ENCODE measurements at regions not wholly inside any gene's neighbourhood (a gene's known extent, or its start where the extent isn't known, plus 50 kb on each side); places are given as distances from the start of the nearest gene placed in this dataset.

- Histone ChIP-seq H3K27me3 (ENCODE audit: control insufficient read depth, insufficient read depth, low read length) (no peaks in the 10 kb centered on the region), H3K36me3 (ENCODE audit: control insufficient read depth, insufficient read depth, low read length) (no peaks in the 10 kb centered on the region), H3K4me3 (ENCODE audit: low read depth, low read length) (no peak overlapping the region)
- TF ChIP-seq CTCF (IDR thresholded peaks at IDR 0.05; ENCODE audit: insufficient read depth, low read length, severe bottlenecking), result no peak
- FAIRE-seq, result no peak
- no peak for DNase-seq (ENCODE audit: low read depth)
Observed at GRCh38 chr6:22779062-22779461, 209.7 kb downstream of the HDGFL1 start.

DNA sequence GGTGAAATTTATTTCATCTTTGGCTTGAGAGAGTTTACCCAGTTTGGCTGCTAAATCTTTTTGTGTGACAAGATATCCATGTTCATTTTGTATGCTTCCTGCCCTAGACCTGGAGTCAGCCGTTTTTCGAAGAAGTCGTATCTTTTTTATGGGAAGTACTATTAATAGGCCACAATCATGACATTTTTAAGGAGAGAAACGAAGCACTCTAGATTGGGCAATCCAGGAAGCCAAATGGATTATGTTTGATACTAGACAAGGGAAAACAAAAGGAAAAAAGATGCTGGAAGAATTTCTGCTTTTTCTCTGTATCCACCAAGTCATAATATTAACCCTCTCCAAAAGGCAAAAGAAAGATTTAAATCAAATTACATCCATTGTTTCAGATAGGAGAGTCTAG, 214.6 kb downstream of the HDGFL1 start:
- no peak for FAIRE-seq
- Histone ChIP-seq H3K27me3 (ENCODE audit: control insufficient read depth, insufficient read depth, low read length) (no peaks in the 10 kb centered on the region), H3K4me3 (ENCODE audit: low read depth, low read length) (no peak overlapping the region), H3K36me3 (ENCODE audit: control insufficient read depth, insufficient read depth, low read length) (no peaks in the 10 kb centered on the region)
- DNase-seq (ENCODE audit: low read depth), result no peak
- TF ChIP-seq CTCF (IDR thresholded peaks at IDR 0.05; ENCODE audit: insufficient read depth, low read length, severe bottlenecking), result no peak

DNA sequence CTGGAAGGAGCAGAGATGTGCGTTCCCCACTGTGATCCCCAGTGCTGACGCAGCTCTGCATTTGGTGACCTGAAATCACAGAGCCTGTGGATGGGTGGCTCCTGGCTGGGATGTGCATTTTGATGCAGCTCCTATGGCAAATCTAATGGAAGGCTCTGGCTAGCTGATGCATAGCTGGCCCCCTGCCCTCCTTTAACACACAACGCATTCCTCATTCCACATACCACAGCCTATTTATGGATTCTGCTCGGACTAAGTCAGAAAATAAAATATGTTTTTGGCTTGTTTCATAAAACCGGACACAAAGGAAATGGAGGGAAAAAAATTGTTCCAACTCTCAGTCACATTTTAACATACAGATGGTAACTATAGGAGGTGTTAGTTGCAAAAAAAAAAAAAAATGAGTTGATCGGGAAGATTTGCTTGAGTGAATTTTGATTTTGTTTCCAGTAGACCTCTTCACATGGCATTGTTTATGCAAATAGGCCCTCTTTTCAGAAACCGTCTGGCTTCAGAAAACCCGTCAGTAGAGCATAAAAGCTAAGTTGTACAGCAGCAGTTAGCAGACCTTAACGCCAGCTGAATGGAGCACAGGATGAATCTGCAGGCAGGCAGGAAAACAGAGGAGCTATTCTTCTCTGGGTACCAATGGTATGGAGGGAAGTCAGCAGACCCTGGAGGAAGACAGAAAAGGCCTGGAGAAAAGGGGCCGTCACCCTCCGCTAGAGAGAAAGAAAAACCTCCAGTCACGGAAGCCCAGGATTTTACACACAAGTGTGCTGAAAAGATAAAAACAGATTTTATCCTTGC, 215.4 kb downstream of the HDGFL1 start:
- Histone ChIP-seq H3K36me3 (ENCODE audit: control insufficient read depth, insufficient read depth, low read length) (no peaks in the 10 kb centered on the region), H3K27me3 (ENCODE audit: control insufficient read depth, insufficient read depth, low read length) (no peaks in the 10 kb centered on the region), H3K4me3 (ENCODE audit: low read depth, low read length) (no peak overlapping the region)
- no peak for TF ChIP-seq CTCF (IDR thresholded peaks at IDR 0.05; ENCODE audit: insufficient read depth, low read length, severe bottlenecking)
- no peak for FAIRE-seq
- DNase-seq (ENCODE audit: low read depth), result no peak

GRCh38 chr6:22788038-22788437, 218.7 kb downstream of the HDGFL1 start:
- no peak for TF ChIP-seq CTCF (IDR thresholded peaks at IDR 0.05; ENCODE audit: insufficient read depth, low read length, severe bottlenecking)
- no peak for FAIRE-seq
- no peak overlapping the region for H3K4me3 ChIP-seq (ENCODE audit: low read depth, low read length)
- no peak for DNase-seq (ENCODE audit: low read depth)
- no peaks in the 10 kb centered on the region for H3K36me3 ChIP-seq (ENCODE audit: control insufficient read depth, insufficient read depth, low read length)
- H3K27me3 ChIP-seq (ENCODE audit: control insufficient read depth, insufficient read depth, low read length), result no peaks in the 10 kb centered on the region

- no peak overlapping the region for H3K4me3 ChIP-seq (ENCODE audit: low read depth, low read length)
- FAIRE-seq (no peak), DNase-seq (ENCODE audit: low read depth) (peak; percentile 22)
- TF ChIP-seq CTCF (IDR thresholded peaks at IDR 0.05; ENCODE audit: insufficient read depth, low read length, severe bottlenecking), result no peak
- no peaks in the 10 kb centered on the region for H3K27me3 ChIP-seq (ENCODE audit: control insufficient read depth, insufficient read depth, low read length)
- no peaks in the 10 kb centered on the region for H3K36me3 ChIP-seq (ENCODE audit: control insufficient read depth, insufficient read depth, low read length)
Observed at GRCh38 chr6:22789315-22789714, 219.9 kb downstream of the HDGFL1 start.

GRCh38 chr6:22794844-22795243, 225.5 kb downstream of the HDGFL1 start:
- no peak for FAIRE-seq
- H3K36me3 ChIP-seq (ENCODE audit: control insufficient read depth, insufficient read depth, low read length), result no peaks in the 10 kb centered on the region

More at GRCh38 chr6:22794844-22795243, 225.5 kb downstream of the HDGFL1 start:
- H3K4me3 ChIP-seq (ENCODE audit: low read depth, low read length), result no peak overlapping the region
- H3K27me3 ChIP-seq (ENCODE audit: control insufficient read depth, insufficient read depth, low read length), result no peaks in the 10 kb centered on the region
- TF ChIP-seq CTCF (IDR thresholded peaks at IDR 0.05; ENCODE audit: insufficient read depth, low read length, severe bottlenecking), result no peak
- DNase-seq (ENCODE audit: low read depth), result no peak

All from bronchial epithelial cell (primary cell).